GM23338 (cell line): ENCODE measurements at regions not wholly inside any gene's neighbourhood (a gene's known extent, or its start where the extent isn't known, plus 50 kb on each side); places are given as distances from the start of the nearest gene placed in this dataset.

Source experiments
- ATAC-seq: fragments of 200-7000 bp; cut with Tn5 transposase; 3 replicates; pipeline ENCODE4 v1.9.1; 2020
- DNase-seq: peaks from one replicate; pipeline ENCODE4 v3.0.0-alpha.2; 2015; ENCODE audit warnings: low spot score
- H2AFZ ChIP-seq: fragments of 200-600 bp; sonication (generic); 2 replicates; pipeline ENCODE4 v1.8.0; 2016; ENCODE audit warnings: antibody characterized with exemption, mild to moderate bottlenecking, moderate library complexity
- H3F3A ChIP-seq: fragments of 200-600 bp; sonication (generic); replicated peaks from 2 replicates; pipeline ENCODE4 v1.8.0; 2017; ENCODE audit warnings: antibody characterized with exemption, mixed run types, low read depth
- H3K27ac ChIP-seq: fragments of 200-600 bp; sonication (generic); 2 replicates; pipeline ENCODE4 v1.6.1; 2016; ENCODE audit warnings: low read depth
- H3K27me3 ChIP-seq: fragments of 200-600 bp; sonication (generic); 2 replicates; pipeline ENCODE4 v1.8.0; 2016; ENCODE audit warnings: mild to moderate bottlenecking, mixed run types, moderate library complexity; ENCODE audit not compliant: insufficient read depth
- H3K36me3 ChIP-seq: fragments of 200-600 bp; sonication (generic); 2 replicates; pipeline ENCODE4 v1.8.0; 2016; ENCODE audit warnings: mild to moderate bottlenecking; ENCODE audit not compliant: insufficient read depth
- H3K4me1 ChIP-seq: fragments of 200-600 bp; sonication (generic); 2 replicates; pipeline ENCODE4 v1.8.0; 2016; ENCODE audit warnings: mild to moderate bottlenecking, moderate library complexity; ENCODE audit not compliant: insufficient read depth
- H3K4me2 ChIP-seq: fragments of 200-600 bp; sonication (generic); 2 replicates; pipeline ENCODE4 v1.7.1; 2017; ENCODE audit warnings: mixed run types
- H3K4me3 ChIP-seq: fragments of 200-600 bp; sonication (generic); 2 replicates; pipeline ENCODE4 v1.6.1; 2016; ENCODE audit warnings: mixed run types
- H3K79me2 ChIP-seq: fragments of 200-600 bp; sonication (generic); replicated peaks from 2 replicates; pipeline ENCODE4 v1.8.0; 2017; ENCODE audit warnings: mild to moderate bottlenecking; ENCODE audit not compliant: insufficient read depth
- H3K9me2 ChIP-seq: fragments of 200-600 bp; sonication (generic); 2 replicates; pipeline ENCODE4 v1.8.0; 2017; ENCODE audit not compliant: insufficient read depth
- H4K20me1 ChIP-seq: fragments of 200-600 bp; sonication (generic); replicated peaks from 2 replicates; pipeline ENCODE4 v1.8.0; 2017; ENCODE audit warnings: mild to moderate bottlenecking; ENCODE audit not compliant: insufficient read depth
- H3K27ac Mint-ChIP-seq: 2 replicates; pipeline ENCODE4 v1.8.0; 2020; ENCODE audit warnings: inconsistent platforms, mild to moderate bottlenecking, moderate library complexity, mixed read lengths
- H3K27me3 Mint-ChIP-seq: 3 replicates; pipeline ENCODE4 v1.8.0; 2022; ENCODE audit warnings: low read depth, mild to moderate bottlenecking, moderate library complexity, mixed read lengths, inconsistent platforms; ENCODE audit not compliant: insufficient read depth, poor library complexity
- H3K36me3 Mint-ChIP-seq: 3 replicates; pipeline ENCODE4 v1.8.0; 2021; ENCODE audit warnings: low read depth, mild to moderate bottlenecking, inconsistent platforms, moderate library complexity, mixed read lengths
- H3K4me1 Mint-ChIP-seq: 3 replicates; pipeline ENCODE4 v1.8.0; 2020; ENCODE audit warnings: mild to moderate bottlenecking, inconsistent platforms, mixed read lengths
- H3K4me3 Mint-ChIP-seq: 3 replicates; pipeline ENCODE4 v1.8.0; 2021; ENCODE audit warnings: moderate library complexity, mild to moderate bottlenecking, inconsistent platforms, mixed read lengths
- H3K9me3 Mint-ChIP-seq: 3 replicates; pipeline ENCODE4 v1.8.0; 2020; ENCODE audit warnings: moderate library complexity, mild to moderate bottlenecking, inconsistent platforms, mixed read lengths
- CREB1 ChIP-seq: fragments of 250-450 bp; sonication (Bioruptor Pico); IDR thresholded peaks from 2 replicates; pipeline ENCODE4 v1.5.0; 2020; ENCODE audit warnings: low read depth, mild to moderate bottlenecking, moderate library complexity
- ETS1 ChIP-seq: IDR thresholded peaks from 2 replicates; pipeline ENCODE4 v1.6.1; 2016; ENCODE audit warnings: antibody characterized with exemption
- EZH2 ChIP-seq: fragments of 200-600 bp; sonication (generic); IDR thresholded peaks from one replicate; pipeline ENCODE4 v1.8.0; 2017; ENCODE audit warnings: antibody characterized with exemption, mild to moderate bottlenecking, low read depth; ENCODE audit not compliant: unreplicated experiment
- JUNB ChIP-seq: IDR thresholded peaks from one replicate; pipeline ENCODE4 v1.6.1; 2016; ENCODE audit warnings: antibody characterized with exemption; ENCODE audit not compliant: unreplicated experiment
- NANOG ChIP-seq: IDR thresholded peaks from 2 replicates; pipeline ENCODE4 v1.6.1; 2016; ENCODE audit warnings: antibody characterized with exemption, borderline replicate concordance
- POLR2AphosphoS5 ChIP-seq: IDR thresholded peaks from 2 replicates; pipeline ENCODE4 v1.6.1; 2016; ENCODE audit warnings: antibody characterized with exemption, low read depth
- REST ChIP-seq: IDR thresholded peaks from one replicate; pipeline ENCODE4 v1.6.1; 2018; ENCODE audit warnings: antibody characterized with exemption; ENCODE audit not compliant: unreplicated experiment
- STAT1 ChIP-seq: IDR thresholded peaks from one replicate; pipeline ENCODE4 v1.6.1; 2016; ENCODE audit warnings: antibody characterized with exemption; ENCODE audit not compliant: unreplicated experiment
- ZNF114 ChIP-seq: fragments of 250-450 bp; sonication (Bioruptor Pico); IDR thresholded peaks from 2 replicates; pipeline ENCODE4 v1.5.0; 2020; ENCODE audit warnings: mild to moderate bottlenecking, moderate library complexity
- ZNF462 ChIP-seq: fragments of 250-450 bp; sonication (Bioruptor Pico); IDR thresholded peaks from 2 replicates; pipeline ENCODE4 v1.5.0; 2020; ENCODE audit warnings: mild to moderate bottlenecking, moderate library complexity

GRCh38 chr20:51958099-51959065 is 156.1 kb upstream of the SALL4 start:
- H3K27ac Mint-ChIP-seq = peak overlapping the region; percentile 57
- Histone ChIP-seq H2AFZ (no peak overlapping the region), H3K27ac (peak overlapping the region; percentile 26)

More at GRCh38 chr20:51958099-51959065, 156.1 kb upstream of the SALL4 start:
- Mint-ChIP-seq H3K4me1 (peaks cover 53% of the 10 kb centered on the region), H3K4me3 (peak overlapping the region; percentile 35), H3K36me3 (peaks cover 5% of the 10 kb centered on the region; the same call in 2 of the 3 replicates), H3K27me3 (peaks cover 2% of the 10 kb centered on the region), H3K9me3 (peaks cover 5% of the 10 kb centered on the region)
- Histone ChIP-seq H3K79me2 (no peaks in the 10 kb centered on the region), H4K20me1 (no peaks in the 10 kb centered on the region), H3K4me1 (peaks cover 48% of the 10 kb centered on the region), H3K9me2 (no peaks in the 10 kb centered on the region), H3F3A (0 out of 2 replicates have a peak, but pooled peaks cover 5% of the 10 kb centered on the region), H3K4me2 (peak overlapping the region; percentile 63), H3K27me3 (no peaks in the 10 kb centered on the region), H3K4me3 (peak overlapping the region; percentile 29), H3K36me3 (no peaks in the 10 kb centered on the region)
- ATAC-seq (no peak), DNase-seq (no peak)
- TF ChIP-seq CREB1 (CRISPR knock-in tag) = no peak
- TF ChIP-seq ZNF114 (CRISPR knock-in tag) = no peak
- no peak for TF ChIP-seq EZH2
- no peak for TF ChIP-seq JUNB
- no peak for TF ChIP-seq ETS1
- no peak for TF ChIP-seq STAT1
- no peak for TF ChIP-seq POLR2AphosphoS5
- TF ChIP-seq REST = no peak
- TF ChIP-seq ZNF462 (CRISPR knock-in tag) = no peak
- TF ChIP-seq NANOG = no peak
